Prostate gland (tissue), 2 donors: ENCODE measurements at regions not wholly inside any gene's neighbourhood (a gene's known extent, or its start where the extent isn't known, plus 50 kb on each side); places are given as distances from the start of the nearest gene placed in this dataset.

ENCODE experiments used
- DNase-seq: peaks from one replicate; pipeline ENCODE4 v3.0.0-alpha.2; 2019; ENCODE audit warnings: low spot score
- H3K27ac ChIP-seq, 2 donors: fragments of 200-600 bp; sonication (generic); 2 replicates each; pipeline ENCODE4 v1.5.1; 2017 to 2019
- H3K27me3 ChIP-seq: fragments of 200-600 bp; sonication (generic); replicated peaks from 2 replicates; pipeline ENCODE4 v1.5.1; 2019; ENCODE audit not compliant: insufficient read depth
- H3K36me3 ChIP-seq, 2 donors: fragments of 200-600 bp; sonication (generic); 1 replicate in 1 of 2; 2 replicates in 1 of 2; pipeline versions ENCODE4 v1.5.1 to v1.8.1; 2017 to 2019
- H3K4me1 ChIP-seq: fragments of 200-600 bp; sonication (generic); replicated peaks from 2 replicates; pipeline ENCODE4 v1.5.1; 2019
- H3K4me3 ChIP-seq, 2 donors: fragments of 200-600 bp; sonication (generic); 2 replicates each; pipeline ENCODE4 v1.5.1; 2017 to 2019
- H3K9me3 ChIP-seq: fragments of 200-600 bp; sonication (generic); 2 replicates; pipeline ENCODE4 v1.5.1; 2017
- CTCF ChIP-seq, 4 experiments: fragments of 200-600 bp in 2 of 4; fragments of 450-650 bp in 2 of 4; sonication (generic) in 2 of 4; IDR thresholded peaks; 1 replicate in 3 of 4; 2 replicates in 1 of 4; pipeline ENCODE4 v1.5.1; 2016 to 2019; ENCODE audit warnings: antibody characterized with exemption in 4 of 4, mild to moderate bottlenecking in 2 of 4, moderate library complexity in 2 of 4
- POLR2A ChIP-seq: fragments of 450-650 bp; IDR thresholded peaks from one replicate; pipeline ENCODE4 v1.6.1; 2016; ENCODE audit warnings: antibody characterized with exemption, mild to moderate bottlenecking
- POLR2AphosphoS5 ChIP-seq: sonication (generic); formaldehyde crosslinking; IDR thresholded peaks from one replicate; pipeline ENCODE4 v1.6.1; 2017; ENCODE audit warnings: antibody characterized with exemption
- WGBS: methylation state at CpG from one replicate; pipeline ENCODE4 v1.1.5; 2018; 5-methylcytosine and 5-hydroxymethylcytosine counted together
- intact Hi-C: fragments of 100-400 bp; cut with DNase I; formaldehyde crosslinking; loops from one replicate; pipeline ENCODE4 v1.14.2; 2022

- Histone ChIP-seq H3K4me1 (no peaks in the 10 kb centered on the region), H3K27ac (no peak overlapping the region)
- WGBS: 42% methylated on average over 5 of the region's 5 CpGs
Observed at GRCh38 chr20:19090332-19090731, 122.1 kb upstream of the SLC24A3 start.

GRCh38 chr20:19094959-19095541, 117.4 kb upstream of the SLC24A3 start:
- intact Hi-C loops: no loop called here

More at GRCh38 chr20:19090332-19090731, 122.1 kb upstream of the SLC24A3 start:
- DNase-seq: no peak
- no peaks in the 10 kb centered on the region for H3K9me3 ChIP-seq
- no peaks in the 10 kb centered on the region for H3K27me3 ChIP-seq
- no peak overlapping the region for H3K4me3 ChIP-seq
- TF ChIP-seq POLR2AphosphoS5: no peak
- no peak for TF ChIP-seq CTCF (IDR thresholded peaks at IDR 0.05)
- TF ChIP-seq POLR2A: no peak
- H3K36me3 ChIP-seq: no peaks in the 10 kb centered on the region
- intact Hi-C loops: no loop called here

GRCh38 chr20:19095762-19096161, 116.7 kb upstream of the SLC24A3 start:
- Histone ChIP-seq H3K4me3 (no peak overlapping the region), H3K9me3 (no peaks in the 10 kb centered on the region), H3K4me1 (no peaks in the 10 kb centered on the region), H3K27ac (no peak overlapping the region), H3K36me3 (no peaks in the 10 kb centered on the region), H3K27me3 (no peaks in the 10 kb centered on the region)
- TF ChIP-seq CTCF (IDR thresholded peaks at IDR 0.05): no peak
- no peak for TF ChIP-seq POLR2A
- no peak for TF ChIP-seq POLR2AphosphoS5
- intact Hi-C loops: no loop called here
- 80% methylated on average over 5 of the region's 5 CpGs for WGBS
- DNase-seq: no peak

More at GRCh38 chr20:19094959-19095541, 117.4 kb upstream of the SLC24A3 start:
- no peak for DNase-seq
- Histone ChIP-seq H3K9me3 (no peaks in the 10 kb centered on the region), H3K27ac (no peak overlapping the region), H3K36me3 (no peaks in the 10 kb centered on the region), H3K4me3 (no peak overlapping the region), H3K27me3 (no peaks in the 10 kb centered on the region), H3K4me1 (no peaks in the 10 kb centered on the region)
- 80% methylated on average over 5 of the region's 5 CpGs for WGBS
- TF ChIP-seq POLR2A (no peak), POLR2AphosphoS5 (no peak), CTCF (IDR thresholded peaks at IDR 0.05) (no peak)

- H3K36me3 ChIP-seq: no peaks in the 10 kb centered on the region
- intact Hi-C loops: no loop called here
- no peak overlapping the region for H3K27ac ChIP-seq
- no peak for DNase-seq
- no peaks in the 10 kb centered on the region for H3K9me3 ChIP-seq
- no peaks in the 10 kb centered on the region for H3K27me3 ChIP-seq
- H3K4me3 ChIP-seq: no peak overlapping the region
- 91% methylated on average over 2 of the region's 2 CpGs for WGBS
- no peaks in the 10 kb centered on the region for H3K4me1 ChIP-seq
- TF ChIP-seq POLR2AphosphoS5 (no peak), CTCF (IDR thresholded peaks at IDR 0.05) (no peak), POLR2A (no peak)
Observed at GRCh38 chr20:19096843-19097242, 115.6 kb upstream of the SLC24A3 start.

GRCh38 chr20:19098117-19098516, 114.3 kb upstream of the SLC24A3 start:
- WGBS: 89% methylated on average over 4 of the region's 4 CpGs
- H3K4me1 ChIP-seq: no peaks in the 10 kb centered on the region
- H3K9me3 ChIP-seq: no peaks in the 10 kb centered on the region
- H3K4me3 ChIP-seq: no peak overlapping the region
- H3K27me3 ChIP-seq: no peaks in the 10 kb centered on the region
- intact Hi-C loops: no loop called here
- DNase-seq: no peak
- no peak overlapping the region for H3K27ac ChIP-seq
- TF ChIP-seq POLR2AphosphoS5 (no peak), CTCF (IDR thresholded peaks at IDR 0.05) (no peak), POLR2A (no peak)
- H3K36me3 ChIP-seq: no peaks in the 10 kb centered on the region
